Thyroid gland (tissue), 4 donors: ENCODE measurements at regions not wholly inside any gene's neighbourhood (a gene's known extent, or its start where the extent isn't known, plus 50 kb on each side); places are given as distances from the start of the nearest gene placed in this dataset.

Experiments used
- DNase-seq, 2 donors: peaks; one replicate each; pipeline ENCODE4 v3.0.0-alpha.2; 2019
- H3K27ac ChIP-seq, 3 donors: fragments of 200-600 bp; sonication (generic); 1 replicate in 2 of 3; 2 replicates in 1 of 3; pipeline ENCODE4 v1.5.1; 2016 to 2019; ENCODE audit warnings: mild to moderate bottlenecking in 1 of 3, moderate library complexity in 1 of 3
- H3K27me3 ChIP-seq: fragments of 200-600 bp; sonication (generic); one replicate; pipeline ENCODE4 v1.5.1; 2019
- H3K36me3 ChIP-seq, 2 donors: fragments of 200-600 bp; sonication (generic); one replicate each; pipeline ENCODE4 v1.5.1; 2016 to 2019
- H3K4me1 ChIP-seq, 2 donors: fragments of 200-600 bp; sonication (generic); one replicate each; pipeline ENCODE4 v1.5.1; 2017 to 2019
- H3K4me3 ChIP-seq, 3 donors: fragments of 200-600 bp; sonication (generic); replicated peaks in 1 of 3; 1 replicate in 2 of 3; 2 replicates in 1 of 3; pipeline ENCODE4 v1.5.1; 2016; ENCODE audit warnings: mild to moderate bottlenecking in 1 of 3
- H3K9me3 ChIP-seq: fragments of 200-600 bp; sonication (generic); one replicate; pipeline ENCODE4 v1.5.1; 2017
- CTCF ChIP-seq, 6 experiments: fragments of 200-600 bp in 3 of 6; fragments of 450-650 bp in 3 of 6; sonication (generic) in 3 of 6; IDR thresholded peaks; one replicate each; pipeline ENCODE4 v1.5.1; 2016 to 2019; ENCODE audit warnings: antibody characterized with exemption in 6 of 6, mild to moderate bottlenecking in 2 of 6, inconsistent platforms in 1 of 6, moderate library complexity in 1 of 6
- POLR2A ChIP-seq, 2 donors: fragments of 450-650 bp; IDR thresholded peaks; one replicate each; pipeline ENCODE4 v1.6.1; 2017; ENCODE audit warnings: antibody characterized with exemption in 2 of 2, mild to moderate bottlenecking in 2 of 2, moderate library complexity in 1 of 2
- WGBS, 2 donors: methylation state at CpG; one replicate each; pipeline ENCODE4 v1.1.5; 2017; 5-methylcytosine and 5-hydroxymethylcytosine counted together
- intact Hi-C: fragments of 100-400 bp; cut with DNase I; formaldehyde crosslinking; loops from one replicate; pipeline ENCODE4 v1.15.1; 2023

GRCh38 chr4:108544481-108544880 lies 75.9 kb upstream of the RPL34 start:
- intact Hi-C loops, result no loop called here
- no peak overlapping the region for H3K27ac ChIP-seq
- no peak for DNase-seq
- no peak for TF ChIP-seq CTCF (IDR thresholded peaks at IDR 0.05)
- no peaks in the 10 kb centered on the region for H3K27me3 ChIP-seq
- no peak overlapping the region for H3K4me3 ChIP-seq
- H3K36me3 ChIP-seq, result no peaks in the 10 kb centered on the region
- H3K9me3 ChIP-seq, result no peaks in the 10 kb centered on the region
- no peaks in the 10 kb centered on the region for H3K4me1 ChIP-seq
- WGBS, 2 donors, result 89 to 92% methylated on average over 4 of the region's 4 CpGs

DNA sequence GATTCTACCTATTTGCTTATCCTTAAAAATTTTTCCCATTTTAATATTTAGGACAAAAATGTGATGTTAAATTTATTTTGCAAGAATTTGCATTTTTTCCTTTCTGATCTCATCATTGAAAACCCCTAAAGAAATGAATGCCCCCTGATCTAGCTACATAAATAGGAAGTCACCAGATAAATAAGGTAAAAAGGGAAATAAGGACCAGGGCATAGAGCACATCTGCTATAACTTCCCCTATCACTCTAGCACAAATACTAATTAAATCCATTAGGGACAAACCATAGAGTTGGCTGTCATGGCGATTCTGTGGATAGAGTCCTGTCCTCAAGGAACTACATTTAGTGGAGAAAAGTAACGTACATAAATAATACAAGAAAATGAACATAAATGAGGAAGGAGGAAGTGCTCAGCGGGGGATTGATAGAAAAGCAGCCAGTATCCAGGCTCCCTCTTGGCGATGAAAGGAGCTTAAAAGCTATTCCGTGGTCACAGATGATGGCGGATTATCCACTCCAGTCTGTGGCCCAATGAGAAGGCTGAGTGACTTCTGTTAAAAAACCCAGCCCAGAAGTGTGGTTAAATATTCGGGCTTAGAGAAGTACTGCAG lies 76.9 kb upstream of the RPL34 start:
- Histone ChIP-seq H3K27ac (no peak overlapping the region), H3K9me3 (no peaks in the 10 kb centered on the region), H3K27me3 (no peaks in the 10 kb centered on the region), H3K36me3 (no peaks in the 10 kb centered on the region), H3K4me1 (no peaks in the 10 kb centered on the region), H3K4me3 (no peak overlapping the region)
- intact Hi-C loops, result no loop called here
- DNase-seq, result no peak
- TF ChIP-seq POLR2A (IDR thresholded peaks at IDR 0.05) (no peak), CTCF (IDR thresholded peaks at IDR 0.05) (no peak)
- WGBS, 2 donors, result 91 to 92% methylated on average over 7 of the region's 7 CpGs

DNA sequence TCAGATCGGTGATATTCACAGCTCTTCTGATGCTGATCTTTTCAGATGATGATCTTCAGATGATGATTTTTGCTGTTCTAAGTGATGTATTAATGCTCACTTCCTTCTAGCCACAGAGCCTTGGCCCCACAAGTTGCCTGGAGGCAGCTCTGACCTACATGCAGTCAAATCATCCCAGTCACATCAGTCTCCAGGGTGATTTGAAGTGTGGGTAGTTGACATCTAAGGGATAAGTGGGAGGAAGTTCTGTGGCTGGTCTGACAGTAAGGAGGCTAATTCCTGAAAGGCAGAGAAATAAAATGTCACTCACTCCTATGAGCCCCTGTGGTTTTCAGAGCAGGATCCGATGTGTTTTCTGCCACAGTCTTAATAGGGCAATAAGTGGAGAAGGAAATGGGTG lies 79.8 kb upstream of the RPL34 start:
- no peaks in the 10 kb centered on the region for H3K27me3 ChIP-seq
- WGBS, 2 donors, result 52 to 70% methylated on average over 2 of the region's 2 CpGs
- no peaks in the 10 kb centered on the region for H3K9me3 ChIP-seq
- no peak overlapping the region for H3K4me3 ChIP-seq
- H3K27ac ChIP-seq, result no peak overlapping the region
- TF ChIP-seq POLR2A (IDR thresholded peaks at IDR 0.05), result no peak
- TF ChIP-seq CTCF (IDR thresholded peaks at IDR 0.05), result no peak
- H3K4me1 ChIP-seq, result no peaks in the 10 kb centered on the region
- DNase-seq, result no peak
- intact Hi-C loops, result no loop called here
- H3K36me3 ChIP-seq, result no peaks in the 10 kb centered on the region

GRCh38 chr4:108536577-108536976 lies 83.8 kb upstream of the RPL34 start:
- no peak overlapping the region for H3K4me3 ChIP-seq
- TF ChIP-seq POLR2A (IDR thresholded peaks at IDR 0.05), result no peak
- TF ChIP-seq CTCF (IDR thresholded peaks at IDR 0.05), result no peak
- DNase-seq, result no peak
- H3K9me3 ChIP-seq, result no peaks in the 10 kb centered on the region
- H3K36me3 ChIP-seq, result no peaks in the 10 kb centered on the region
- intact Hi-C loops, result no loop called here
- no peak overlapping the region for H3K27ac ChIP-seq
- 100% methylated on average over 2 of the region's 2 CpGs for WGBS, 2 donors
- no peaks in the 10 kb centered on the region for H3K4me1 ChIP-seq
- H3K27me3 ChIP-seq, result no peaks in the 10 kb centered on the region

GRCh38 chr4:108535757-108536156 lies 84.6 kb upstream of the RPL34 start:
- no peaks in the 10 kb centered on the region for H3K36me3 ChIP-seq
- H3K4me1 ChIP-seq, result no peaks in the 10 kb centered on the region
- intact Hi-C loops, result no loop called here
- no peak for DNase-seq
- H3K4me3 ChIP-seq, result no peak overlapping the region
- H3K27ac ChIP-seq, result no peak overlapping the region
- WGBS, 2 donors, result 63 to 64% methylated on average over 3 of the region's 3 CpGs
- no peaks in the 10 kb centered on the region for H3K27me3 ChIP-seq
- no peaks in the 10 kb centered on the region for H3K9me3 ChIP-seq
- TF ChIP-seq POLR2A (IDR thresholded peaks at IDR 0.05) (no peak), CTCF (IDR thresholded peaks at IDR 0.05) (no peak)
